ENCODE measurements at regions not wholly inside any gene's neighbourhood (a gene's known extent, or its start where the extent isn't known, plus 50 kb on each side); places are given as distances from the start of the nearest gene placed in this dataset.

GRCh38 chr5:142402752-142403318 is 78.0 kb upstream of the SPRY4 start:
- Histone ChIP-seq H3K4me1 (ENCODE audit: insufficient read depth, low read length, poor library complexity, severe bottlenecking) (no peaks in the 10 kb centered on the region), H3K4me2 (ENCODE audit: low read depth, low read length, poor library complexity, severe bottlenecking) (no peak overlapping the region), H3K36me3 (ENCODE audit: insufficient read depth, low read length) (no peaks in the 10 kb centered on the region)

GRCh38 chr5:142400415-142400814 is 75.6 kb upstream of the SPRY4 start:
- Histone ChIP-seq H3K9me2 (replicated peaks; ENCODE audit: low read depth, low read length) (no peaks in the 10 kb centered on the region), H3K27me3 (ENCODE audit: insufficient read depth, low read length, poor library complexity, severe bottlenecking) (no peaks in the 10 kb centered on the region), H3F3A (ENCODE audit: low read depth) (no peaks in the 10 kb centered on the region), H3K79me2 (ENCODE audit: insufficient read depth, low read length) (no peaks in the 10 kb centered on the region), H3K4me2 (ENCODE audit: low read depth, low read length, poor library complexity, severe bottlenecking) (no peak overlapping the region), H3K36me3 (ENCODE audit: insufficient read depth, low read length) (no peaks in the 10 kb centered on the region), H3K4me3 (ENCODE audit: low read length, poor library complexity, severe bottlenecking) (no peak overlapping the region), H3K9ac (ENCODE audit: low read depth, low read length, poor library complexity, severe bottlenecking) (no peak overlapping the region), H3K4me1 (ENCODE audit: insufficient read depth, low read length, poor library complexity, severe bottlenecking) (no peaks in the 10 kb centered on the region), H2AFZ (ENCODE audit: low read length) (no peak overlapping the region), H3K9me3 (ENCODE audit: insufficient read depth, low read depth, low read length) (no peaks in the 10 kb centered on the region), H4K20me1 (ENCODE audit: insufficient read depth, low read length, poor library complexity, severe bottlenecking) (no peaks in the 10 kb centered on the region)
- no peak for TF ChIP-seq CTCF (conservative IDR thresholded peaks at IDR 0.05; ENCODE audit: low read length)
- no peak for TF ChIP-seq EZH2phosphoT487 (IDR thresholded peaks at IDR 0.05; ENCODE audit: borderline replicate concordance)

More at GRCh38 chr5:142402752-142403318, 78.0 kb upstream of the SPRY4 start:
- H3K4me3 ChIP-seq (ENCODE audit: low read length, poor library complexity, severe bottlenecking) = no peak overlapping the region
- no peaks in the 10 kb centered on the region for H4K20me1 ChIP-seq (ENCODE audit: insufficient read depth, low read length, poor library complexity, severe bottlenecking)
- H3K9me3 ChIP-seq (ENCODE audit: insufficient read depth, low read depth, low read length) = no peaks in the 10 kb centered on the region
- H3K9ac ChIP-seq (ENCODE audit: low read depth, low read length, poor library complexity, severe bottlenecking) = no peak overlapping the region
- no peaks in the 10 kb centered on the region for H3F3A ChIP-seq (ENCODE audit: low read depth)
- H2AFZ ChIP-seq (ENCODE audit: low read length) = no peak overlapping the region
- no peaks in the 10 kb centered on the region for H3K79me2 ChIP-seq (ENCODE audit: insufficient read depth, low read length)
- H3K9me2 ChIP-seq (replicated peaks; ENCODE audit: low read depth, low read length) = no peaks in the 10 kb centered on the region
- TF ChIP-seq CTCF (conservative IDR thresholded peaks at IDR 0.05; ENCODE audit: low read length) = no peak
- TF ChIP-seq EZH2phosphoT487 (IDR thresholded peaks at IDR 0.05; ENCODE audit: borderline replicate concordance) = no peak
- H3K27me3 ChIP-seq (ENCODE audit: insufficient read depth, low read length, poor library complexity, severe bottlenecking) = no peaks in the 10 kb centered on the region

GRCh38 chr5:142399891-142400290 is 75.1 kb upstream of the SPRY4 start:
- Histone ChIP-seq H3K9me3 (ENCODE audit: insufficient read depth, low read depth, low read length) (no peaks in the 10 kb centered on the region), H3K4me3 (ENCODE audit: low read length, poor library complexity, severe bottlenecking) (no peak overlapping the region), H2AFZ (ENCODE audit: low read length) (no peak overlapping the region), H3K4me2 (ENCODE audit: low read depth, low read length, poor library complexity, severe bottlenecking) (no peak overlapping the region), H3K36me3 (ENCODE audit: insufficient read depth, low read length) (no peaks in the 10 kb centered on the region), H3K27me3 (ENCODE audit: insufficient read depth, low read length, poor library complexity, severe bottlenecking) (no peaks in the 10 kb centered on the region), H3K9me2 (replicated peaks; ENCODE audit: low read depth, low read length) (no peaks in the 10 kb centered on the region), H3K9ac (ENCODE audit: low read depth, low read length, poor library complexity, severe bottlenecking) (no peak overlapping the region), H3K4me1 (ENCODE audit: insufficient read depth, low read length, poor library complexity, severe bottlenecking) (no peaks in the 10 kb centered on the region), H4K20me1 (ENCODE audit: insufficient read depth, low read length, poor library complexity, severe bottlenecking) (no peaks in the 10 kb centered on the region), H3K79me2 (ENCODE audit: insufficient read depth, low read length) (no peaks in the 10 kb centered on the region), H3F3A (ENCODE audit: low read depth) (no peaks in the 10 kb centered on the region)
- TF ChIP-seq EZH2phosphoT487 (IDR thresholded peaks at IDR 0.05; ENCODE audit: borderline replicate concordance) (no peak), CTCF (conservative IDR thresholded peaks at IDR 0.05; ENCODE audit: low read length) (no peak)

All from Loucy (cell line).